Keratinocyte (primary cell): ENCODE measurements at regions not wholly inside any gene's neighbourhood (a gene's known extent, or its start where the extent isn't known, plus 50 kb on each side); places are given as distances from the start of the nearest gene placed in this dataset.

Experiments
- CTCF ChIP-seq, 3 experiments: IDR thresholded peaks in 1 of 3; conservative IDR thresholded peaks in 1 of 3; optimal IDR thresholded peaks in 1 of 3; 2 replicates in 2 of 3; 3 replicates in 1 of 3; pipeline versions ENCODE3 to v1.5.1; 2011; ENCODE audit warnings: low read length in 3 of 3, mild to moderate bottlenecking in 3 of 3, moderate library complexity in 2 of 3, control low read depth in 1 of 3, inconsistent platforms in 1 of 3; ENCODE audit not compliant: insufficient read depth in 2 of 3; ENCODE audit errors: extremely low read depth in 1 of 3
- EZH2 ChIP-seq: IDR thresholded peaks from one replicate; pipeline ENCODE4 v1.6.1; 2012; ENCODE audit warnings: inconsistent platforms, mild to moderate bottlenecking, low read length, moderate library complexity

GRCh38 chr7:50834679-50835078, 52.0 kb upstream of the GRB10 start:
- no peak for TF ChIP-seq EZH2
- TF ChIP-seq CTCF (optimal IDR thresholded peaks at IDR 0.05 in 1 of 3, IDR thresholded peaks at IDR 0.05 in 1 of 3, conservative IDR thresholded peaks at IDR 0.05 in 1 of 3; ENCODE audit: extremely low read depth in 1 of 3, insufficient read depth in 2 of 3, low read length in 3 of 3), result no peak
